Right ventricle myocardium inferior (tissue), 1 donor: ENCODE measurements at regions not wholly inside any gene's neighbourhood (a gene's known extent, or its start where the extent isn't known, plus 50 kb on each side); places are given as distances from the start of the nearest gene placed in this dataset.
"Not testable (repeated sequence)": the region's sequence is repeated elsewhere in the genome, so short reads cannot be mapped to it uniquely, and the experiment has no call there.

ENCODE experiments used
- ATAC-seq: fragments of 200-7000 bp; cut with Tn5 transposase; one replicate; pipeline ENCODE4 v1.9.1; 2020; ENCODE audit warnings: mild to moderate bottlenecking, moderate library complexity
- DNase-seq: peaks from one replicate; pipeline ENCODE4 v3.0.0; 2021; ENCODE audit errors: missing footprints
- intact Hi-C: fragments of 100-400 bp; cut with DNase I; formaldehyde crosslinking; loops from one replicate; pipeline ENCODE4 v1.11.0; 2022
- donor health status: DM: no; HTN: yes; CAD: no; lungs with severe emphysema.

DNA sequence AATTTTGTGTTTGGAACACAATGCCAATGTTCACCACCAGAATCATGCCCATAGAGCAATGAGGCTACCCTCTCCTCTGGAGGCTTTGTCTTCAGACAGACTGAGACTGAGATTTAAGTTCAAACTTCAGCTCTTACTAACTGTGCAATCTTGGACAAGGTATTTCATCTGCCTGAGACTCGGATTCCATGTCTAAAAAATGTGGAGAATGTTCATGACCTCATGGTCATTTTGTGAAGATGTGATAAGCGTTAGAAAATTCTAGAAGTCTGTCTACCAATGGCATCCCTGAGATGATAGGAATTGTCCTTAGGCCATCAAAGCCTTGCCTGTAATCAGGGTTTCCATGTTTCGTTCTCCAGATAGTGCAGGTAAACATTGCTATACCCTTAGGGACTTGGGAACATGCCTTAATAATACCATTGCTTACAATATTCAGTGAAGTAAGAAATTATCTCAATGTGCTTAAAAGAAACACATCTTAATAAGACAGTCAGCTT lies 388.2 kb upstream of the MAF start:
- intact Hi-C loops, result no loop called here
- no peak for ATAC-seq
- no peak for DNase-seq

DNA sequence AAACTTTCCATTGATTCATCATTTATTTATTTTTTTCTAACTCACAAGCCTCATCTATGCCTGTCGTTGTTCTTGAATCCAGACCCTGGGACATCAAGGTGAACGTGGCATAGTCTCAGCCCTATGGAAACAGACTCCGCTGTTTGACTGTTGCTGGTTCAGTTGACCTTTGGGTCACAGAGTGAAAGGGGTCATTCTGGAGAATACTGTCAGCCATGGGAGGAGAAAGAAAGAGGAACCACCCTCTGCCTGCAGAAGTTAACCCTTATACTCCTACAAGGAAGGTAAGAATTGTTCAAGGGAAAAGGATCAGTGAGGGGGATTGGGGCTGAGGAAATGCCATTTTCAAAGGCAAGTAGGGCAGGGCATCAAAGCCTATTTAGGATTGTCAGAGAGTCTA lies 387.6 kb upstream of the MAF start:
- ATAC-seq (no peak), DNase-seq (no peak)
- intact Hi-C loops, result no loop called here

DNA sequence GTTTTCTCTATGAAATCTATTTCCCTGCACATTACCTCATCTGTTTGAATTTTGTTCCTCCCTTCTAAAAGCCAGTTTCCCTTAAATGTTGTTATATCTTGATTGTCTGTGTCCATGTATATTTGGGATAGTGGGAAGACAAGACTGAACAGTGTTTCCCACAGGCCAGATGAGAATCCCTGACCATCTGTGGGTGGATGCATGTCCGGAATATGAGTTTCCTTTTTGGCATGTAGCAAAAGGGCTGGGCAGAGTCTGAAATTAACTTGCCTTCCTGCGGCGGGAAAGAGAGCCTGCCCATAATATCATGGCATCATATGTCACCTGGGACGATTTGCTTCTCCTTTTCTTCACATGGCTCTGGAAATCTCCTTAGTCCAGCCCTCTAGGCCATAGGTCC lies 385.8 kb upstream of the MAF start:
- intact Hi-C loops, result no loop called here
- ATAC-seq (no peak), DNase-seq (no peak)

DNA sequence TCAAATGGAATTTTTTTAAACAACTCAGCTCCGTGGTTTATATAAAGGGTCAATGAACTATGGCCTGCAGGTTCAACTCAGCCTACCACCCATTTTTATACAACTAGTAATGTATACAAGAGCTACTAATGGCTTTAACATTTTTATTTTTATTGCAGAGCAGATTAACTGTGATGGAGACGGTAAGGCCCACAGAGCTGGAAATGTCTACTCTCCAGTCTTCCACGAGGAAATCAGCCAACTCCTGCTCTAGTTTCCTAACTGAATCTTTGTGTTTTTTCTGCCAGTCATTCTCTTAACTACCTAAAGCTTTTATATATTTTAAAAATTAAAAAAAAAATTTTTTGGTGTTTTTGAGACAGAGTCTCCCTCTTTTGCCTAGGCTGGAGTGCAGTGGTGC lies 385.1 kb upstream of the MAF start:
- DNase-seq (no peak), ATAC-seq (no peak)
- intact Hi-C loops, result no loop called here

DNA sequence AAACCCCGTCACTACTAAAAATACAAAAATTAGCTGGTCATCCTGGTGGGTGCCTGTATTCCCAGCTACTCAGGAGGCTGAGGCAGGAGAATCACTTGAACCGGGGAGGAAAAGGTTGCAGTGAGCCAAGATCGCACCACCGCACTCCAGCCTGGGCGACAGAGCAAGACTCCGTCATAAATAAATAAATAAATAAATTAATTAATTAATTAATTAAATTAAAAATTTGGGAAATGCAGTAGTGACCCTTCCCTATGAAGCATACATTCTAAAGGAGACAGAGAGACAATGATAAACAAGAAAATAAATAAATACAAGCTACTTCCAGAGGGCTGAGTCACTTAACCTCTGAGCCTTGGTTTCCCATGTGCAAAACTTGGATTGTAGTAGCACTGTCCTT lies 383.6 kb upstream of the MAF start:
- ATAC-seq, DNase-seq, intact Hi-C loops: not testable (repeated sequence)

DNA sequence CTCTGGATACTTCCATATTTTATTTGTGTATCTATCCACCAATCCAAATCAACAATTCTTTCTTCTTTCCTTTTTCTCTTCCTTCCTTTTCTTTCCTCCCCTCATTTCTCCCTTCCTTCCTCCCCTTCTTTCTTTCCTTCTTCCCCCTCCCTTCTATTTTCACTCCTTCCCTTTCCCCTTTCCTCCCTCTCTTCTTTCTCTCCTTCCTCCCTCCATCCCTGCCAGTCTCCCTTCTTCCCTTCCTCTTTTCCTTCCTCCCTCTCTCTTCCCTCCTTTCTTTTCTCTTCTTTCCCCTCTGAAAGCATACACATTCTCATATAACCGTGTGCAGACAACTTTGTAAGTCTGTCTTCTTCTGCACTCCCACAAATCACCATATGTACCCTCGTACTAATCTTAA lies 382.3 kb upstream of the MAF start:
- intact Hi-C loops, result no loop called here
- DNase-seq, result no peak
- ATAC-seq, result no peak

DNA sequence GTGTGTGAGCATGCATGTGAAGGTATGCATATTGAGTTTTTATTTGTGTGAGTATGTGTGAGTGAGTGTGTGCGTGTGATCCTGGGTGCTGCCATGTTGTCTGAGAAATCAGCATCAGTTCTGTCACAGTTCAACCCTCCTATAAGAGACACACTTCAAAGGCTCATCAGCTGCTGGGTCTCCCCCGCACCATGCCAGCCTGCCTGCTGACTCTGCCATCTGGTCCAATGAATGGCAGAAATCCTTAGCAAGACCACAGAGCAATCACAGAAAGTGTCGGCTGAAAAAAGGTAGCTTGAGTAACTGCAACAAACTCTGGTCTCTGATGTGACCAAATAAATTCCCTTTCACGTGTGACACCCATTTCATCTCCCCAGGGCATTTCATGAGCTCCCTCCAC lies 381.8 kb upstream of the MAF start:
- no peak for ATAC-seq
- intact Hi-C loops, result no loop called here
- no peak for DNase-seq

DNA sequence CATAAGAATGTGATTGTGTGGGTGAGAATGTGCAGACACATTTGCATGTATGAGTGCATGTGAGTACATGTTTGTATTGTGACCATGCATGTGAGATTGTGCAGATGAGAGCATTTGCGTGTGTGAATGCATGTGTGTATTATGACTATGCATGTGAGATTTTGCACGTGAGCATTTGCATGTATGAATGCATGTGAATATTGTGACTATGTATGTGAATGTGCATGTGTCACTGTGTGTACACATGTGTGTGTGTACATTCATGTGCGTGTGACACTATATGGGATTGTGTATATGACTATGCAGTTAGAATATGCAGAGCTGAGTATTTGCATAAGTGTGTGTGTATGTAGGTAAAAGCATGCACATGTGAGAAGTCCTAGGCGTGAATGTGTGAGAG lies 381.3 kb upstream of the MAF start:
- intact Hi-C loops, result no loop called here
- DNase-seq (no peak), ATAC-seq (no peak)

DNA sequence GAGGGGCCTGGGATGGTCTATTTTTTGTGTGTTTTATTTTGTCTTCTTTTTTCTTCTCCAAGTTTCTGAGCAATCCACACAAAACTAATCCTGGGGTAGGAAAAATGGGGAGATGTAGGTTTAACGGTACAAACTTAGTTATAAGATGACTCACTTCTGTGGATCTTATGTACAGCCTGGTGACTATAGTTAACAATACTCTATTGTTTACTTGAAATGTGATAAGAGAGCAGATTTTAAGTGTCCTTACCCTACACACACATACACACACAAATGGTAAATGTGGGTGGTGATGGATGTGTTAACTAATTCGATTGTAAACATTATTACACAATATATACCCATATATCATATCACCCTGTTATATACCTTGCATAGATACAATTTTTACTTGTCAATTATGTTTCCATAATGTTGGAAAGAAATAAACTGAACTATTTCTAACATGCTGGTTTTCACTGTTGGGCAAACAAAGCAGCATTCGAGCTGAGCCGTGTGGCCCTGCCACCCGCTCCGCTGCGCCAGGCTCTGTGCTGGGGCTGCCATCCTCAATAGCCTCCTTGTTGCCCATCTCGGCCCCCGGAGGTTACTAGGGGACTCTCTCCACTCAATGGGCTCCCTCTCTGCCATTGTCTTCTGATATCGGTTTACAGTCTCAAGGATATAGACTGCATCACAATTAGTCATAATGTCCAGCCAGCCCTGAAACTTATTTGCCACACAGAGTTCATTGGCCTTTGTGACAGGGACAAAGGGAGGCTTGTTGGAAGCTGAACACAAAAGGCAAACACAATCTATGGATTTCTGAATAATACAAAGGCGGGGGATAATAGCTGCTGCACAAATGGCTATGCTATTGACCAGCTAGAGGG lies 380.3 kb upstream of the MAF start:
- ATAC-seq (no peak), DNase-seq (no peak)
- intact Hi-C loops, result no loop called here

DNA sequence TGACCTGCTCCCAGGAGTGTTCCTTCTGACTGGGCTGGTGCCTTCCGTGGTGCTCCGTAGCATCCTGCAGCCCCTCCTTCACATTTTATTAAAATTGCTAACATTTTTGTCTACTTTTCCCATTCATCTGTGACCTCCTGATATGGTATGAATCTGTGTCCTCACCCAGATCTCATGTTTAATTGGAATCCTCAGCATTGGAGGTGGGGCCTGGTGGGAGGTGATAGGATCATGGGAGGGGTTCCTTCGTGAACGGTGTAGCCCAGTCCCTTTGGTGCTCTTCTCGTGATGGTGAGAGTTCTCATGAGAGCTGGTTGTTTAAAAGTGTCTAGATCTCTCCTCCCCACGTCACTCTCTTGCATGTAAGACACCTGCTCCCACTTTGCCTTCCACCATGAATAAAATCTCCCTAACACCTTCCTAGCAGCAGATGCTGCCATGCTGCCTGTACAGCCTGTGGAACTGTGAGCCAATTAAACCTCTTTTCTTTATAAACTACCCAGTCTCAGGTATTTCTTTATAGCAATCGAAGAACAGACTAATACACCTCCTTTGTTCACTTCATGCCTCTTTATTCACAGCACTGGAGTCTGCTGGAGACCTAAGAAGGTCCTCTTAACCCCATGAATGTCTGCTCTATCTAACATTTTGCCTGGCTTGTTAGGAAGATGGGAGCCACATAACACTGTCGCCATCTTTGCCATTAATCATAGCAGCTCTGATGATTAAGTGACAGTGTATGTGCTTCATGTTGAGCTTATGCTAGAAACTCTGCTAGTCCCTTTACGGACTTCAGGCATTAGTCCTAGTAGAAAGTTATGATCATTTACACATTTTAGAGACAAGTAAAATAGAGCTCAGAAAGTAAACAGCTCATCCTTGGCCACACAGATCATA lies 377.7 kb upstream of the MAF start:
- no peak for ATAC-seq
- intact Hi-C loops, result no loop called here
- DNase-seq, result no peak

DNA sequence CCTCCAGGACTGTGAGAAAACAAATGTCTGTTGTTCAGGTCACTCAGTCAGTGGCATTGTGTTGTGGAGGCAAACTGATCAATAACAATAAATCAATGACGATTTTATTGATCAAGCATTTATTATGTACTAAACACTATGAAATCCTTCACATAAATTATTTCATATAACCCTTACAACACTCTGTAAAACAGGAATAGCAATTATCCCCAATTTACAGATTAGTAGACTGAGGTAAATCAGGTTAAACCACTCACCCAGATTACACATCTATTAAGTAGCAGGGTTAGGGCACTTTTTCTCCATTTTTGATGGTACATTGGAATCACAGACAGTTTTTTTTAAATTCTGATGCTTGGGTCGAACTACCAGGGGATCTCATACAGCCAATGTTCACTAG lies 372.8 kb upstream of the MAF start:
- DNase-seq (no peak), ATAC-seq (no peak)
- intact Hi-C loops, result no loop called here

DNA sequence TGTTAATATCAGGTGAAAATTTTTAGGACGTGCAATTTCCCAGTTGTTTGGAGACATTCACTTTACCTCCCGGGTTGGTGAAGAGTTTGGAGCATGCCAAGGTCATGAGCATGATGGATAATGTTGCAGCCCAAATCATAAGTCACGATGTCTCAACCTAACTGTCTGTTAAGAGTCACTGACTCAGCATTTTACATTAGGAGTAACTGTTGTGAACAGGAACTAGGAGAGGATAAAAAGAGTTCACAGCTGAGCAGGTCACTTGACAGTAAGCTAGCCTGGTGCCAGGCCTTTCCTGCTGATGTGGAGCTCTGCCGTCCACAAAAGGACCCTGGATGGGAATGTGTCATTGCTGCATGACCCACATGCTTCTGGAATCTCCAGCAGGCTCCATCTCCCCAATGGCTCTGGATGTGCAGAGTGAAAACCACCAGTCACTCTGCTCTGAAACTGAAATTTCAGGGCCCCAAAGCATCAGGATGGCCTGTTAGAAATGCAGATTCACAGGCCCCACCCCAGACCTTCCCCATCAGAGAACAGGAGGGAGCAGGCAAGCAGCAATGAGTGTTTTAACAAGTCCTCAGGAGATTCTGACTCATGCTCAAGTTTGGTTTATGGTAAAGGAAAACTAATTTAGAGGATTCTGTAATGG lies 371.6 kb upstream of the MAF start:
- DNase-seq (no peak), ATAC-seq (no peak)
- intact Hi-C loops, result no loop called here

DNA sequence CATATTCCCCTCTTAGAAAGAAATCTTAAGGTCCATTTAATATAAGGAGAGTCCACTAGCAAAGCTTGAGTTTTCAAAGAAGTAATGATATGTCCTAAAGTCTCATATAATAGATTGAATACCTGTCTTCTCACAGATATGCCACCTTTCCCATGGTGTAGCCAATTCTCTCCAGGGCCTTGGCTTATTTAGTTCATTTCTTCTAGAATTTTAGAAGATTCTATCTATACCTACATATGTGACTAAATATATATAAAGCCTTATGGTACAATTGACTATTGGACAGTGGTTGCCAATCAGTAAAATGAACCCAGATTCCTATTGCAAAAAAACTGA lies 370.7 kb upstream of the MAF start:
- intact Hi-C loops, result no loop called here
- no peak for ATAC-seq
- no peak for DNase-seq

DNA sequence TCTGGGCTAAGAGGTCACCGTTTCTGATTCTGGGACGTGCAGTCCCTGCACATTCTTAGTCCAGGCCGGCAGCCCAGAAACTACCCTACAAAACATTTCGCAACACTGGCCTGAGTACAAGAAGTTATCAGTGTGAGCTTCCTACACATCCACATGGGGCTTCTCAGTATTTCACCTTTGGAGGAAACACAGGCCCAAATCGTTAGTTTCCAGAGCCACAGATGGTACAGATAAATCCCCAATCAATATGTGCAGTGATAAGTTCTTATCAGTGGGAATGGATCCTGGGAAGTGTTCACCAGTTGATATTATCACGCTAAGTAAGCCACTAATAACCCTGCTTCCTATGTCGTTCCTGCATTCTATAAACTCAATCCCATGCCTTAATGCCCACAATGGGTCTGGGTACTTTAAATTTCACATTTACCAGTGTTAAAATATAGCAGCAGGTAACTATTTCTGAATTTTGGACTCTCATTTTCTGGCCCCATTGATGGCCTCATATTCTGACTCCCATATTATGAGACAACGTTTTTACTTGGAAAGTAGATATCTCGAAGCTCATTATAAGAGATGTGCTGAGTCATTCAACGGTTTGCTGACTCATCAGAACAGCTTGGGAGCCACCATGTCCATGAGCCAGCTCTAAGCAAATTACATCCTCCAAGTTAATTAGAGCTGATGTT lies 370.2 kb upstream of the MAF start:
- ATAC-seq, result peak; percentile 99
- no peak for DNase-seq
- intact Hi-C loops, result no loop called here

DNA sequence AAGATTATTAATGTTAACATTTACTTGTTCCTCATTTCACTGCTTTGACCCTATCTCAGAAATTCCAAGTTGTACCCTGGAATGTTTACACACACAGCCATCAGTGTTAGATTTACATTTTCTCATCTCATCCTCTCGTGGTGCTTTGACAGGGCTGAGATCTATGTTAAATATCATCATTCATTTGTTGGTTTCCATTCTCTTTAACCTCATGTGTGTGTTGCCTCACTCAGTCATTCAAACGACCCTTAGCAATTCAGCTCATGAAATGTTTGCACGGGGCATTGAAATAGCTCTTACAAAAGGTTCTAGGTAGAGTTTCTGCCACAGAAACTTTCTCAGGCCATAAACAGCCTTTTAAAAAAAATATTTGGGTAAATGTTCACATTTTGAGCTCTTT lies 369.6 kb upstream of the MAF start:
- DNase-seq (no peak), ATAC-seq (peak; percentile 6)
- intact Hi-C loops, result no loop called here

DNA sequence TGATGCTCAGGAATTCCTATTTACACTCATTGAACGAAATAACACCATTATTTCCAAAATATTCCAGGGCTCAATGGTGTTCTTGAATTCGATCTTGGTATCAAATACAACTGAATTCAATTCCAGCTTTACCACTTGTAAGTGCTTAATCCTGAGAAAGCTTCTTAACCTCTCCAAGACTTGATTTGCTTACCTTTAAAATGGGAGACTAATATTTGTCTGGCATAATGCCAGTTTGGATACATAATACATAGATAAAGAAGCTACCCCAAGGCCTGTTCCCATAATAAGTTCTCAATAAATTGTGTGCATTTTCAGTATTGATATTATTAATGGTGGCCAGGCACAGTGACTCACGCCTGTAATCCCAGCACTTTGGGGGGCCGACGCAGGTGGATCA lies 368.9 kb upstream of the MAF start:
- DNase-seq, result no peak
- intact Hi-C loops, result no loop called here
- ATAC-seq, result no peak

DNA sequence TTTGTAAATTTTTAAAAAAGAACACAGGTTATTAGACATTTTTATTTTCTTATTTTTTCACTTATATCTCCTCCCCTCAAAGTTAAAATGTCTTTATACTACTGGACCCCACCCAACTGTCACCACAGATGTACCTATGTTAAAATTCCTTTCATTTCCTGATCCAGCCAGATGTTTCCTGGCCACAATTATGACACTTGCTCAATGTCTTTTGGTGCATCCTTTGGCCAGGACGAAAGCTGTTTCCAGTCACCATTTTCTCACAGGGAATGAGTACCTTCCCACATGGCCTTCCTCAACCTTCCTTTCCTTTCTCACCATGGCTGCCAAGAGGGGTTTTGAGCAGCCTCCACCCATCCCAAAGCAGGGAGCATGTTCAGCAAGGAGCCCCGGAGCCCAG lies 365.7 kb upstream of the MAF start:
- no peak for DNase-seq
- intact Hi-C loops, result no loop called here
- no peak for ATAC-seq

DNA sequence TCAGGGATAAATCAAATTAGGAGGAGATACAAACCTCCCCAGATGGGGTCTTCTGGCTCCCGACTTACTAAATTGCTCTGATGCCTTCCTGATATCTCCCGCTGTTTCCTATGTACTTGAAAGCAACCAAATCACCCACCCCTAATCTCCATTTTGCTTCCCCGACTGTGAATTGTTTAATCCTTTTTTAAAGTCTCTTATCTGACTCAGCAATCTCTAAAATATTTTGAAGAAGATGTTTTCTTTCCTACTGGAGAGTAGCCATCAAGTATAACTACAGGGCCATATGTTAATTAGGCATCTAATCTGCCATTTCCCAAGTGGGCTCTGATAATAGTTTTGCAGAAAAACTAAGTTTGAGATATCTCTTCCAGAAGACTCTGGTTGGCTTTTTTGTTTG lies 365.2 kb upstream of the MAF start:
- intact Hi-C loops, result no loop called here
- DNase-seq (no peak), ATAC-seq (no peak)

DNA sequence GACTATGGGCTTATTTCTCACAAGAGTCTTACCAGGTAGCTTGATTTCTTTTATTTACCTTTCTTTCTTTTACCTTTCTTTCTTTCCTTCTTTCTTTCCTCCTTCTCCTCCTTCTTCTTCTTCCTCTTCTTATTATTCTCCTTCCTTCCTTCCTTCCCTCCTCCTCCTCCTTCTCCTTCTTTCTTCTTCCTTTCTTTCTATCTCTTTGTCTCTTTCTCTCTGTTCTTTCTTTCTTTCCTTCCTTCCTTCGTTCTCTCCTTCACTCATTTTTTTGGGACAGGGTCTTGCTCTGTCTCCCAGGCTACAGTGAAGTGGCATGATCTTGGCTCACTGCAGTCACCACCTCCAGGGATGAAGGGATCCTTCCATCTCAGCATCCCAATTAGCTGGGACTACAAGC lies 363.6 kb upstream of the MAF start:
- no peak for ATAC-seq
- no peak for DNase-seq
- intact Hi-C loops, result no loop called here
